ENCODE measurements at regions not wholly inside any gene's neighbourhood (a gene's known extent, or its start where the extent isn't known, plus 50 kb on each side); places are given as distances from the start of the nearest gene placed in this dataset.

- ChIA-PET CTCF (no interaction called here), POLR2A (no interaction called here)
- H3K4me3 ChIP-seq (ENCODE audit: low read depth, low read length), result no peak overlapping the region
- TF ChIP-seq, protein P1, sequence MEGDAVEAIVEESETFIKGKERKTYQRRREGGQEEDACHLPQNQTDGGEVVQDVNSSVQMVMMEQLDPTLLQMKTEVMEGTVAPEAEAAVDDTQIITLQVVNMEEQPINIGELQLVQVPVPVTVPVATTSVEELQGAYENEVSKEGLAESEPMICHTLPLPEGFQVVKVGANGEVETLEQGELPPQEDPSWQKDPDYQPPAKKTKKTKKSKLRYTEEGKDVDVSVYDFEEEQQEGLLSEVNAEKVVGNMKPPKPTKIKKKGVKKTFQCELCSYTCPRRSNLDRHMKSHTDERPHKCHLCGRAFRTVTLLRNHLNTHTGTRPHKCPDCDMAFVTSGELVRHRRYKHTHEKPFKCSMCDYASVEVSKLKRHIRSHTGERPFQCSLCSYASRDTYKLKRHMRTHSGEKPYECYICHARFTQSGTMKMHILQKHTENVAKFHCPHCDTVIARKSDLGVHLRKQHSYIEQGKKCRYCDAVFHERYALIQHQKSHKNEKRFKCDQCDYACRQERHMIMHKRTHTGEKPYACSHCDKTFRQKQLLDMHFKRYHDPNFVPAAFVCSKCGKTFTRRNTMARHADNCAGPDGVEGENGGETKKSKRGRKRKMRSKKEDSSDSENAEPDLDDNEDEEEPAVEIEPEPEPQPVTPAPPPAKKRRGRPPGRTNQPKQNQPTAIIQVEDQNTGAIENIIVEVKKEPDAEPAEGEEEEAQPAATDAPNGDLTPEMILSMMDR (IDR thresholded peaks at IDR 0.05; ENCODE audit: low read depth, low read length), result no peak
- no peak for DNase-seq (ENCODE audit: low read depth, low spot score)
- H3K9me3 ChIP-seq (ENCODE audit: control insufficient read depth, insufficient read depth, low read length), result no peaks in the 10 kb centered on the region
- peaks cover 3% of the 10 kb centered on the region for H3K27me3 ChIP-seq (ENCODE audit: control insufficient read depth, insufficient read depth, low read length)
- H3K27ac ChIP-seq (ENCODE audit: low read depth, low read length), result no peak overlapping the region
Observed at GRCh38 chr4:145381163-145381562, 100.5 kb upstream of the SMAD1 start.

DNA sequence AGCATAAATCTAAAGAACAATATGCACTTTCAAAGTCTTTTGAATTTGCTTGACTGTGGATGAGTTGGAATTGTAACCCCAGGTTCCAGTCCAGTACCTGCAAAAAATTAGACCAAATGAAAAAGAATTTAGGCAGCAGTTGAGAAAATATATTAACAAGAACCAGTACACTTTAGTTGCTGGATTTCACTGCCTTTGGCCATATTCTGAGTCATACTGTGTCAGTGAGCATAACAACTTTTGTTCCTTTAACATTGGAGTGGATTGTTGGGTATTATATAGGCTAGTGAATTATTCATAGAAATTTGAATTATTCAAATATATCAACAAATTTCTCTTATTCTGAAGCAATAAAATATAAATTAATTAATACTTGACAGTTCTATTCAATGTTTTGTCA, 101.5 kb upstream of the SMAD1 start:
- TF ChIP-seq, protein P1 (IDR thresholded peaks at IDR 0.05; ENCODE audit: low read depth, low read length), result no peak
- Histone ChIP-seq H3K27me3 (ENCODE audit: control insufficient read depth, insufficient read depth, low read length) (peaks cover 3% of the 10 kb centered on the region), H3K4me3 (ENCODE audit: low read depth, low read length) (no peak overlapping the region), H3K27ac (ENCODE audit: low read depth, low read length) (no peak overlapping the region), H3K9me3 (ENCODE audit: control insufficient read depth, insufficient read depth, low read length) (peaks cover 3% of the 10 kb centered on the region; the same call in 1 of the 2 replicates)
- ChIA-PET POLR2A (no interaction called here), CTCF (no interaction called here)
- DNase-seq (ENCODE audit: low read depth, low spot score), result no peak

- TF ChIP-seq, protein P1 (IDR thresholded peaks at IDR 0.05; ENCODE audit: low read depth, low read length), result no peak
- DNase-seq (ENCODE audit: low read depth, low spot score), result no peak
- ChIA-PET POLR2A (no interaction called here), CTCF (no interaction called here)
- peaks cover under 1% of the 10 kb centered on the region for H3K27me3 ChIP-seq (ENCODE audit: control insufficient read depth, insufficient read depth, low read length)
- no peak overlapping the region for H3K4me3 ChIP-seq (ENCODE audit: low read depth, low read length)
- peaks cover 3% of the 10 kb centered on the region; the same call in 1 of the 2 replicates for H3K9me3 ChIP-seq (ENCODE audit: control insufficient read depth, insufficient read depth, low read length)
- H3K27ac ChIP-seq (ENCODE audit: low read depth, low read length), result no peak overlapping the region
Observed at GRCh38 chr4:145375416-145375815, 106.2 kb upstream of the SMAD1 start.

DNA sequence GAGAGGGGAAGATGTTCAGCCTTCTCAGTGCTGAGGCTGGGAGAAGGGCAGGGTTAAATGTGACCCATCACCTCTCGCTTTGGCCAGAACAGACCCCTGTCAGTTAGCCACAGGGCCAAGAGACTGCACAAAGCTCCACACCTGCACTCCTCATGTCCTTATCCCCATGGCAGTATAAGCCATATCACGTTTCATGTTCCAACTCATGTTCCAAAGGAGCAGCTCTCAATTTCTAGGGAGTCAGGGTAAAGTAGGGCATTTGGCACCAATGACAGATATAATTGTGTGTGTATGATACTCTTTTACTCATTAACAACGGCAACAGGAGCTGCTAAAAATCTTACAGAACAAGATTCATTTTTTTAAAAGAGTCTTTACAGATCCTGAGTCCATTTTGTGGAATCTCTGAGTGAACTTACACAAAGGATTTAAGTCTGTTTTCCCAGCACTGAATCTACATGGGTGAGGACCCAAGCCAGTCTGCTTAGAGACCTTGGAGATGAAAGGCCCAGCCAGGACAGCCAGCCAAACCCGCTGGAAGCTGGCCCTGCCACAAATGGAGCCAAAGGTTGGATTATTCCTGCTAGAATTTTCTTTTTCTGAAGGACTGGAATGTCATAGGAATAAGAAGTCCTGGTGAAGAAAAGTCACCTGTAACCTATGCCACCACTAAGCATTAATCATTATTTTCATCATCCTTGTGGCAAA, 129.1 kb upstream of the SMAD1 start:
- CTCF ChIA-PET, result no interaction called here

GRCh38 chr4:145351922-145352321, 129.7 kb upstream of the SMAD1 start:
- ChIA-PET POLR2A (no interaction called here), CTCF (no interaction called here)
- TF ChIP-seq, protein P1 (IDR thresholded peaks at IDR 0.05; ENCODE audit: low read depth, low read length), result no peak

More for the DNA sequence above, 129.1 kb upstream of the SMAD1 start:
- peaks cover 2% of the 10 kb centered on the region for H3K27me3 ChIP-seq (ENCODE audit: control insufficient read depth, insufficient read depth, low read length)
- TF ChIP-seq, protein P1 (IDR thresholded peaks at IDR 0.05; ENCODE audit: low read depth, low read length), result no peak
- no peak overlapping the region for H3K4me3 ChIP-seq (ENCODE audit: low read depth, low read length)
- no peak overlapping the region for H3K27ac ChIP-seq (ENCODE audit: low read depth, low read length)
- POLR2A ChIA-PET, result no interaction called here
- no peak for DNase-seq (ENCODE audit: low read depth, low spot score)
- no peaks in the 10 kb centered on the region for H3K9me3 ChIP-seq (ENCODE audit: control insufficient read depth, insufficient read depth, low read length)

More at GRCh38 chr4:145351922-145352321, 129.7 kb upstream of the SMAD1 start:
- Histone ChIP-seq H3K27me3 (ENCODE audit: control insufficient read depth, insufficient read depth, low read length) (peaks cover 2% of the 10 kb centered on the region), H3K27ac (ENCODE audit: low read depth, low read length) (no peak overlapping the region), H3K4me3 (ENCODE audit: low read depth, low read length) (no peak overlapping the region), H3K9me3 (ENCODE audit: control insufficient read depth, insufficient read depth, low read length) (no peaks in the 10 kb centered on the region)
- no peak for DNase-seq (ENCODE audit: low read depth, low spot score)
